Activated naive CD4-positive, alpha-beta T cell (primary cell): ENCODE measurements at regions not wholly inside any gene's neighbourhood (a gene's known extent, or its start where the extent isn't known, plus 50 kb on each side); places are given as distances from the start of the nearest gene placed in this dataset.
"Not testable (repeated sequence)": the region's sequence is repeated elsewhere in the genome, so short reads cannot be mapped to it uniquely, and the experiment has no call there.

Experiments used
- DNase-seq, 4 experiments: peaks; one replicate each; lab custom pipeline; 2025; lab: John Stamatoyannopoulos, UW

DNA sequence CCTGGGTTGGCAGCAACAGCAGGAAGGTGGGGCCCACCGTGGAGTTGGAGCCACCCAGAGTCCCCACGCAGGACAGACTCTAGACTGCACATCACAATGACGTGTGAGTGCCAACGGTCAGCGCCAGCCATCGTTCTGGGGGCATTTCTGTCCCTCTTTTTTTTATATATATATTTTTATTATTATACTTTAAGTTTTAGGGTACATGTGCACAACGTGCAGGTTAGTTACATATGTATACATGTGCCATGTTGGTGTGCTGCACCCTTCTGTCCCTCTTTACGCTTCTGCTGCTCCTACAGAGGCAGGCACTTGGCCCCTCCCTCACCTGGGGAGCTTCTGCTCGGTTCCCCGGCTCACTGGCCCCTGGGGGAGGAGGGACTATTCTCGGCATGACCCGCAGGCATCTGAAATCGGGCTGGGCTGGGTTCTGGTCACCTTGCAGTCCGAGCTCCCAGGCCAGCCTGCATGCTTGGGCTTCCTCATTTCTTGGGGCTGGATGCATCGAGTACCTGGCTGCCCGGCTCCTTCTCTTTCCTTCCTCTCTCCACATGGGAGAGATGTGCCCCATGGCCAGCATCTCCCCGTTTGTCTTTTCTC lies 787.4 kb downstream of the TBC1D22A start:
- DNase-seq = no peak

DNA sequence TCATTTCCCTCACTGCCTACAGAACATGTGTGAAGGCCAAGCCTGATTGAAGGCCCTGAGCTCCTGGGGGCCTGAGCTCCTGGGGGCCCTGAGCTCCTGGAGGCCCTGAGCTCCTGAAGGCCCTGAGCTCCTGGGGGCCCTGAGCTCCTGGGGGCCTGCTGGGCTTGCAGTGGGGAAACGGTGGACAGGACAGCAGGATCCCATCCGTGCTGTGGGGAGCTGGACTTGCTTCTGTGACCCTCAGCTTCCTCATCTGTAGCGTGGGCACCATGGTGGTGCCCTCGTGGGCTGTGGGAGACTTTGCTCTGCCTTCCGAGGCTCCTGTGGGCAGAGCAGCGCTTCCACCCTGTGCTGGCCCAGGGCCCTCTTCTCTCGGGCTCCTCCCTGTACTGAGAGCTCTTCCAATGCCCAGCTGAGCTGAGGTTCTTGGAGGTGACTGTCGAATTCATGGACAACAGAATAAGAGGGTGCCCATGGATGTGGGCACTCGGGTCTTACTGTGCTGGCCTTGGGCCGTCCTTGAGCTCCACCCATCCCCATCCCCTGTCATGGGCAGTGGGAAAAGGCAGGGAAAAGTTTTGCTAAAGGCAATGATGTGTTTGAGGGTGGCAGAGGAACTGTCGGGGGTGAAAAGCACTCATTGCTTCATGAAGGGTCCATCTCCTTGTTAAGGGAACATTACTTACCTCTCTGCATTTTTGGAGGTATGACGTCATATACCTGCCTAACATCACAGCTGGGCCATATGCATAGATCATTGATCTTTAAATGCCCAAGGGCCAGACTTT lies 786.7 kb downstream of the TBC1D22A start:
- DNase-seq = no peak

DNA sequence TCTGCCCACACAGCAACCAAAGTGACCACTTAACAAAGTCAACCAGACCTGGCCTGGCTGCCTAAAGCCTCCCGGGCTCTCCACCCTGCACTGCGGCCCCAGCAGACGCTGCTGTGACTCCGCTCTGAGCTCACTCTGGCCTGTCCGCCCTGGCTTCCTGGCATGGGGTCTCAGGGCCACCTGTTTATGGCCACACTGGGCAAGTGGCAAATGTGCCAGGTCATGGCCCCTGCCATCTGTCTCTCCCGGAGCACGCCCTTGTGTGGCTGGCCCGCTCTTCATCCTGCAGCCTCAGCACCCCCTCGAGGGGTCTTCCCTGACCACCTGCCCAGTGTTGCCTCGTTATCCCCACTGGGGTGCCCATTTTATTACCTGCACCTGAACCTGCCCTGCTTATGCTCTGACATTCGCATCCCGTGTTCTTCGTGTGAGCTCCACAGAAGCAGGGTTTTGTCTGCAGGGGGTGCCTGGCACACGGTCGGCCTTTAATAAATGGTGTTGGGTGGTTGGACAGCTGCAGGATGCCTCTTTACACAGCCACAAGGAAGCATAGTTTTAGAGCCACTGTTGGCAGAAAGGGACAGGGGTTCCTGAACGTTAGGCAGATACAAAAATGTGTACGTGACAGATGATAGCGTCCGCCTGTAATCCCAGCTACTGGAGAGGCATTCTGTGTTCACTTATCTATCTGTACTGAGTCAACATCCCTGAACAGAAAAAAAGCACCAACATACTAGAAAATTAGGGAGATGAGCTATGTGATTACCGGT lies 785.6 kb downstream of the TBC1D22A start:
- no peak for DNase-seq

- no peak for DNase-seq
Observed at GRCh38 chr22:47547239-47547661, 784.8 kb downstream of the TBC1D22A start.

- DNase-seq = no peak
Observed at GRCh38 chr22:47544696-47545095, 782.2 kb downstream of the TBC1D22A start.

GRCh38 chr22:47543447-47543846 lies 781.0 kb downstream of the TBC1D22A start:
- DNase-seq = no peak

DNA sequence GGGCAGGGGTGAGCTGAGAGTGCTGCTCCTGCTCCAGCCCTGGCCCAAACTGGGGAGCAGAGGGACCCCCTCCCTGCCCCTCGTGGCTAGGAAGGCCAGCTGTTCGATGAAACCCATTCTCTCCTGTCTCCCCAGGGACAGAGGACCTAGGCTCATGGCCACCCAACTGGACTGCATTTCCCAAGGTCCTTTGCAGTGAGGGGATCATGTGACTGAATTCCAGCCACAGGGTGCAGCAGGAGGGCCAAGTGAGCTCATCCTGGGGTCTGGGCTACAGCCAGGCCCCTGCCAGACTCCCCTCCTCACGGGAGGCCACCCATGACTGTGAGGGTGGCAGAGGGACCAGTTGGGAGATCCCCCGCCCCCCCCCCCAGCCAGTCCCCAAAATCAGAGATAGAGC lies 777.6 kb downstream of the TBC1D22A start:
- no peak for DNase-seq

DNA sequence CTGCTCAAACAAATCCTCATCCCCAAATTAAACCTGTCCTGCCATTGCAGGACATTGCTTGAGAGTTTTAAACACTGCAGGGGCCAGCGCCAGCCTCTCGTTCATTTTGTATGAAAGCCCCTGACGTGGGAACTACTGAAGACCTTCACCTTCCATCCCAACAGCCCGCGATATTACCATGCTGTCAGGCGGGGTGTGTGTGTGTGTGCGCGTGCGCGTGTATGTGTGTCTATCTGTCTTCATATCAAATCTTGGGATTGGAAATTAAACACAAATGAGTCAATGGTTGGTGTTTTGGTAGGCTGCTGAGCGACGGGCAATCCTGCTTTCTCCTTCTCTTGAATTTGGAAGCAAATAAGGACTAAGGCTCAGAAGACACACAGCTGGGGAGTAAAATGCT lies 776.9 kb downstream of the TBC1D22A start:
- no peak for DNase-seq

GRCh38 chr22:47535681-47536080 lies 773.2 kb downstream of the TBC1D22A start:
- DNase-seq = no peak

DNA sequence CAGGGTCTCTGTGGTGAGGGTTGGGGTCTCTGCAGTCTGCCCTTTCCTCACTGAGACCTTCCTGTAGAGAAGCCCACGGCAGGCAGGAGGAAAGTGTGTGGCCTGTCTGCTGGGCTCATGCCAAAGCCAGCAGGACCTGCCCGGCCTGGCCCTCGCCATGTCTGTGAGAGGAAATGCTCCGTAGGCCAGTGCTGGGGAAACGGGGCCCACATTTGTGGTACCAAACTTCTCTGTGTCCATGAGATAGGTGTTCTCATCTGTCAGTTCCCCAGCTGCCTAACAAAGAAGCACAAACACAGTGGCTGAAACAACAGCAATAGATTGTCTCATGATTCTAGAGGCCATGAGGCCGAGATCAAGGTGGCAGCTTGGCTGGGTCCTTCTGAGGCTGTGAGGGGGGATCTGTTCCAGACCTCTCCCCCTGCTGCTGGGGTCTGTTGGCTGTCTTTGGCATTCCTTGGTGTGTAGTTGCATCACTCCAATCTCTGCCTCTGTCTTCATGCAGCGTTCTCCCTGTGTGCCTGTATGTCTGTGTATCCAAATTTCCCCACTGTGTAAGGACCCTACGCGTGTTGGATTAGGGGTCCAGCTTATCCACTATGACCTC lies 772.5 kb downstream of the TBC1D22A start:
- no peak for DNase-seq

DNA sequence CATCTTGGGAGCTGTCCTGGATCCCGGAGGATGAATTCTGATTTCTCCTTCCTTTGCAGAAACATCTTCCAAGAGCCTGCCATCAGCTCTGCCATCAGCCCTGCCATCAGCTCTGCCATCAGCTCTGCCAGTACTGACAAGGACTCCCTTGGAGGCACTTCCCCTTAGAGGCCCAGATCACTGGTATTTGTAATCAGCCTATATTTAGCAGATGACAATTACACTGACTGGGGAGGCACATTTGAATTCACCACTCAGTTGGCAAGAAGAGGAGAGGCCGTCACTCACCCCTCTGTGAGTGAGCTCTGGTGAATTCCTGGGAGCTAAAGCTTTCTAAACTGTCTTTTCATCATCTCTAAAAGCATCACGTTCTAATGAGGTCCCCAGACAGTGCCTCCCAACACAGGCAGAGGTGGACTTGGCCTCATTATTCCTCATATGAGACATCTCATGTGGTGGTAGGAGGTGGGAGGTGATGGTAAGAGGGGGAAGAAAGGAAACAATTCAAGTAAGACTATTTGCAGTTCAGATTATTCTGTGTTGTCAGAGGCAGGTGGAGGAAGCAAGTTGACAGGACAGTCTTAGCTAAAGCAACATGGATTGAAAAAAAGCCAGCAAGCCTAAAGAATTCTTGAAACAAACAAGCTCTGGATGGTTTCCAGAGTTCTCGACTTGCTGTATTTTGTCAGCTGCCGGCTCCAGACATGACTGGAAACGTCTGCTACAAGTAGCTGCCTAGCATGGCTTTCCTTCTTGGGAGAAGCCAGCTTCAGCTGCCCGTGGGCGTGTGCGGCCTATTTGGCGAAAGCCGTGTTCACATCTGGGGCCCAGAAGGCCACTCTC lies 771.7 kb downstream of the TBC1D22A start:
- no peak for DNase-seq

DNA sequence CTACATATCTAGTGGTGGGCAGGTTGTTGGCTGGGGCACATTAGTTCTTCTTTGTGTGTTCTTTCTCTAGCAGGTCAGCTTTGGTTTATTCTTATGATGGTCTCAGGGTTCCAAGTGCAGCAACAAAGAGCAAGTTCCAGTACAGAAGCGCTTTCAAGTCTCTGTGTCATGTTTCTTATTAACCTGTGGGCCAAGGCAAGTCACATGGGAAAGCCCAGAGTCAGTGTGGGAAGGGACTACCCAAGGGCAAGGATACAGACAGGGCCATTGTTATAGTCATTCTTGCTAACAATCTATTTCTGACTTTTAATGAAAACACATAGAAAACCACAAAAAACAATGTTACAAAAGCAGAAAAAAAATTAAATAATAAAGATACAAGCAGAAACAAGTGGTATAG lies 754.6 kb downstream of the TBC1D22A start:
- DNase-seq = no peak

DNA sequence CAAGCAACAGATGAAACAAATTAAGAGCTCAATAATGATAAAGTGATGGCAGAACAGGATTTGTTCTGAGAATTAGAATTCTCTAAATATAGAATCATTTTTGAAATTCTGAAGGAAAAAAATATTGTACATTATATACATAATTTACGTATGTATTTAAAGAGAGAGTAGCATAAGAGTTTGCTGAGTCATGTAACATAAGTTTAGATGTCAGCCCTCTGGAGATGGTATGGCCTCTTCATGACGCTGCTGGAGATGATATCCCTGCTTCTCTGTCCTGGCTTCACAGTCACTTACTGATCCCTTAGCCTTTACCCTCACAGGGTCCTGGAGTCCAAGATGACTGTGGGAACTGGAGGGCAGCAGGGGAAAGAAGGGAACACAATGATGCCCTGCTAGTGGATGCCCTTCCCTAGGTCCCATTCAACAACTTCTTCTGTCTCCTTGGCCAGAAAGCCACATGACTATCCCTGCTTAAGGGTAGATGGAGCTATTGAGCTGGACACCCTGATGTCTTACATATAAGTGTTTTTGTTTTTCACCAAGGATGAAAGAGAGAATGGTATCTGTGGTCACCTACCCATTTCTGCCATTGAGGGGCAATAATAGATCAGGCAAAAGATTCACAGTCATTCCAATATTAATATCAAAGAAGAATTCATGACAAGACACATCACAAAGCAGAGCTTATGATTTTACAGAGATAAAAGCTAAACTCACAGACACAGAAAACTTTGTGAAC lies 753.1 kb downstream of the TBC1D22A start:
- DNase-seq = no peak

GRCh38 chr22:47512617-47513016 lies 750.2 kb downstream of the TBC1D22A start:
- no peak for DNase-seq

GRCh38 chr22:47504962-47505361 lies 742.5 kb downstream of the TBC1D22A start:
- no peak for DNase-seq

- no peak for DNase-seq
Observed at GRCh38 chr22:47498969-47499495, 736.6 kb downstream of the TBC1D22A start.

DNA sequence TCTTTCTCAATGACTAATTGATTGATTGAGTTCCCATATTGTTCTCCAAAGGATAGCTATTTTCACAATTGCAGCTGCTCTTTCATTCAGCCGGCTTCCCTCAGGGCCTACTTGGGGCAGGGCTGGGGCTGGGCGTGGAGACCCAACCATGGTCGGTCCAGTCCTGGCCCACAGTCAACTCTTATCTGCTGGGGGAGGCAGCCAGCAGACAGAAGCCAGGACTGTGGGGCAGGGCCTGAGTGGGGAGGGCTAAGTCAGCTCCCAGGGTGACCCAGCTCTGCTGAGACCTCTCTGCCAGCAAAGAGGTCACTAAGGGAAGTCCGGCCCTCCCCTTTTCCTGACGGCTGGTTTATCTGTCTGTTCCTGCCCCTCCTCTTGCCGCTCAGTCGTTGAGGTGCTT lies 735.2 kb downstream of the TBC1D22A start:
- DNase-seq = no peak

DNA sequence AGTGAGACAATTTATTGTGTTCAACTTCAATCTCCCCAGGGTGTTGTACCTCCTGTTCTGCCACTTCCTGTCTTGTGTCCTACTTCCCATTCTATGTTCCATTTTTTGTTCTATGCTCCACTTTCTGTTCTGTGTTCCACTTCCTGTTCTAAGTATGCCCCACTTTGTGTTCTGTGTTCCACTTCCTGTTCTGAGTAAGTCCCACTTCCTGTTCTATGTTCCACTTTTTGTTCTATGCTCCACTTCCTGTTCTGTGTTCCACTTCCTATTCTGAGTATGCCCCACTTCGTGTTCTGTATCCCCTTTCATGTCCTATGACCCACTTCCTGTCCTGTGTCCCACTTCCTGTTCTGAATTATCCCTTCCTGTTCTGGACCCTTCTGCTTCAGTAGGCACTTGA lies 732.7 kb downstream of the TBC1D22A start:
- DNase-seq = no peak

GRCh38 chr22:47488131-47488530 lies 725.7 kb downstream of the TBC1D22A start:
- DNase-seq = not testable (repeated sequence)

DNA sequence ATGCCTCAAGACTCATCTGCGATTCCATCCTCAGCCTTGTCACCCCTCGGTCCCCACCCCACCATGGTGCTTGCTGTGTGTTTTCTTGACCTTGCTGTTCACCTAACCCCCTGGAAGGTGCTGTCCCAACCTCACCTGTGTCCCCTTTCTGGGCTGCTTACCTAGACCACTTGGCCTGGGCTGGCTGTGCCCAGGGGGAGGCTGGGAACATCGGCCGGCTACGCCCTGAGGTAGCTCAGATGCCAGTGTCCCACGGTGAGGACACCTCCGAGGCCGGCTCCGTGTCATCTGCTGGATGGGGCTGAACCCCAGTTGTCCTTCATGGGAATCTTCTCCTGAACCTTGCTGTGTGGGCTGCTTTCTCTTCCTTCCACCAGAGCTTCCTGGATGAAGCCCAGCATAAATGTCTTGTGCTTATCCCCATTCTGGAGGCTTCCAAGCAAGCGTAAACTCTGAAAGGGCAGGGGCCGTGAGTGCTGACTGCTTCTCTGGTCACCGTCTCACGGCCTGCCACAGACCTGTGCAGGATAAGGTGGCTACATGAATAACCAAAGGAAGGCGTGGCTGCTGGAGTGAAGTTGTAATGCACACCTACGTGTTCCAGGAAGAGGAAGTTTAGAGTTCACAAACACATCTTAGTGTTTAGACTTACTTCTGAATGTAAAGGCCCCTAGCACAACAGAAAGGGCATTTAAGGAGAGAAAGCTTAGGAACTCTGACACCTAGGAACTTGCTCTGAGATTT lies 724.3 kb downstream of the TBC1D22A start:
- DNase-seq = no peak
